NCI-H1092 (cell line): ENCODE measurements at regions not wholly inside any gene's neighbourhood (a gene's known extent, or its start where the extent isn't known, plus 50 kb on each side); places are given as distances from the start of the nearest gene placed in this dataset.

ENCODE experiments used
- DNase-seq: peaks from one replicate; lab custom pipeline; 2025; lab: John Stamatoyannopoulos, UW

- no peak for DNase-seq
These were observed 295.5 kb downstream of the CDH11 start for GRCh38 chr16:64826374-64826773.

- no peak for DNase-seq
These were observed 298.3 kb downstream of the CDH11 start for GRCh38 chr16:64823481-64824075.

- DNase-seq, result no peak
These were observed 311.8 kb downstream of the CDH11 start for GRCh38 chr16:64809876-64810629.

- no peak for DNase-seq
These were observed 313.4 kb downstream of the CDH11 start for GRCh38 chr16:64808474-64808873.

- no peak for DNase-seq
These were observed 330.1 kb downstream of the CDH11 start for GRCh38 chr16:64791756-64792155.

GRCh38 chr16:64784635-64785034 lies 337.2 kb downstream of the CDH11 start:
- no peak for DNase-seq

- no peak for DNase-seq
These were observed 339.4 kb downstream of the CDH11 start for GRCh38 chr16:64782484-64782883.

- DNase-seq, result no peak
These were observed 341.4 kb downstream of the CDH11 start for GRCh38 chr16:64780445-64780844.

- DNase-seq, result no peak
These were observed 343.1 kb downstream of the CDH11 start for GRCh38 chr16:64778777-64779176.

GRCh38 chr16:64773638-64774037 lies 348.2 kb downstream of the CDH11 start:
- DNase-seq, result no peak

GRCh38 chr16:64773184-64773583 lies 348.7 kb downstream of the CDH11 start:
- DNase-seq, result no peak

GRCh38 chr16:64771273-64771672 lies 350.6 kb downstream of the CDH11 start:
- no peak for DNase-seq

- no peak for DNase-seq
These were observed 359.7 kb downstream of the CDH11 start for GRCh38 chr16:64762211-64762610.

- DNase-seq, result no peak
These were observed 367.6 kb downstream of the CDH11 start for GRCh38 chr16:64754279-64754678.

- no peak for DNase-seq
These were observed 370.0 kb downstream of the CDH11 start for GRCh38 chr16:64751906-64752305.

- no peak for DNase-seq
These were observed 372.5 kb downstream of the CDH11 start for GRCh38 chr16:64749346-64749745.

- DNase-seq, result no peak
These were observed 376.5 kb downstream of the CDH11 start for GRCh38 chr16:64745258-64745930.

- DNase-seq, result no peak
These were observed 379.2 kb downstream of the CDH11 start for GRCh38 chr16:64742455-64743223.

- DNase-seq, result no peak
These were observed 381.6 kb downstream of the CDH11 start for GRCh38 chr16:64740261-64740660.

- no peak for DNase-seq
These were observed 383.4 kb downstream of the CDH11 start for GRCh38 chr16:64738321-64738960.

GRCh38 chr16:64736857-64737256 lies 385.0 kb downstream of the CDH11 start:
- no peak for DNase-seq

GRCh38 chr16:64731891-64732290 lies 390.0 kb downstream of the CDH11 start:
- DNase-seq, result no peak
